NOMO-1 treated with DMSO at 0.1 percent for 48 hours (cell line): ENCODE measurements at regions not wholly inside any gene's neighbourhood (a gene's known extent, or its start where the extent isn't known, plus 50 kb on each side); places are given as distances from the start of the nearest gene placed in this dataset.

ENCODE experiments used
- DNase-seq: peaks from one replicate; lab custom pipeline; 2025; ENCODE audit not compliant: unreplicated experiment; lab: John Stamatoyannopoulos, UW

DNA sequence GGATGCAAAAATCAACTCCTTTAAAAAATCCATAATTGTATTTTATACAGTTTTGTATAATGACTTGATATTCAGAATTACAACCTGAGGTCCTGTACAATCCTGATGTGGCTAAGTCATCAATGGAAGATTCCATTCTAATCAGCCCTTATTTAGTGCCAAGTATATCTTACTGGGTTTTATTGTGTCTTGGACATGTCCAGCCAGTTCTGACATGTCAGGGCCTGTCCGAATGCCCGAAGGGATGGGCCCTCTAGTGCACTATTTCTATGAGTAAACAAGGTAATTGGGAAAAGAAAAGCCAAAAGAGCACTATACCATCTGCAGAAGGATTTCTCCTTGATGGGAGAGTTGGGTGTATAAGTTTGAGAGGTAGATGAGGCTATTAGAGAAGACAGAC, 412.9 kb downstream of the METTL15 start:
- DNase-seq = no peak

DNA sequence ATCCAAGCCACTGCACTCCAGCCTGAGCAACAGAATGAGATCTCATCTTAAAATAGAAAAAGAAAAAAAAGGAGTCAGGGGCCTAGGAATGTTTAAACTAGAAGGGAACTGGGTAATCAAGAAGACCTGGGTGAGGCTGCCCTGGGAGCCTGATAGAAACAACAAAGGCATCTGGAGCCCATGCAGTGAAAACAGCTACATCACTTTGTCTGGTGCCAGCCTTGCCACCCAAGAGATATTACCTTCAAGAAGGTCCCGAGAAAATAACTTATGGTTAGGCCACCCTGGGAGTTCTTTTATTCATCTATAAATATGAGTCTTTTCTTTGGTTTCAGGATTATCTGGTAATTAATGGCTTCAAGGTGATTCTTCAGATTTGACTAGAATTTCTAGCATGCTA, 412.1 kb downstream of the METTL15 start:
- DNase-seq = no peak

DNA sequence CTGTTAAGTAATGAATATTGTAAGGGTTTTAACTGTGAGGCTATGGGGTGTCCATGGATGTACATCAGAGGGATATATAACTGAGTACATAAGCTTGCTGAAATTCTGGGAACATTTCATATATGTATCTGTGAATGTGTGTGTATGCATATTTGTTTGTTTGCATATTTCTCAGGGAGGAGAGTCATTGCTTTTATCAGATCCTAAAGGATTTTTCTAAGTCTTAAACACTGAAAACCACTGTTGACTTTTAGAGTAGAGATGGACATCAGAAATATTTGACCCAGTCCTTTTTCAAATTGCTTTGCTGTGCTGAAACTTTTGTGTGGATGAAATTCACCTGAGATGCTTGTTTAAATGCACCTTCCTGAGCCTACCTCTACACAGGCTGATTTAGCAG, 410.6 kb downstream of the METTL15 start:
- DNase-seq = no peak

DNA sequence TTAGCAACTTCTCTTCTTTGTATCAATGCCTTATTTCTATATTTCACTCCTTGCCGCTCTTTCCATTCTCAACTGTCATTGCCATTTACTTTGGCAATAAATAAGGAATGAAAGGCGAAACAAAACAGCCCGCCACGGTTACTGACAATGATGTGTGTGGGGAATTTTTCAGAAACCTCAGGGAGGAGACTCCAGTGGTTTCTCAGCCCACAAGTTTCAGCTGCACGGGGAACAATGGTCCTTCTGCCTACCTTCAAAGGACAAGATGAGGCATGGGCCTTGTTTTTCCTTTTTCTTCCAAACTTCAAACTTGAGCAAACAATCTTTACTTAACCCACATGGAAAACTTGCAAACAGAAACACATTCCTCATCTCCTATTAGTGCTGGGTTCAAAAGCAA, 409.4 kb downstream of the METTL15 start:
- DNase-seq = no peak

DNA sequence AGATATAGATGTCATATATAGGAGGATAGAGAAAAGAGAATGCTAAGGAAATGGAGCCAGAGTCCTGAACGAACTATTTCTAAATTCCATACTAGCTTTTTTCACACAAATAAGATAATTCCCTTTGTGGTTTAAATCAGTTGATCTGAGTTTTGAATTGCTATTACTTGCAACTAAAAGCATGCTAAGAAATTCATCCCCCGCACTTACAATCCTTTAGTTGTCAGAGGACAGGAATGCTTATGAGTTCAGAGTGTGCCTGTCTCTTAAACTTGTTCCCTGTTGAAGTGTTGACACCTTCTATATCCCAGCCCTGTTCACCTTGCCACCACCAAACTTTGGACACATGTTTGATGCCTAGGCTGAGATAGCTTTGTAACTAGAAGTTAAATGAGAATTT, 406.2 kb downstream of the METTL15 start:
- no peak for DNase-seq

DNA sequence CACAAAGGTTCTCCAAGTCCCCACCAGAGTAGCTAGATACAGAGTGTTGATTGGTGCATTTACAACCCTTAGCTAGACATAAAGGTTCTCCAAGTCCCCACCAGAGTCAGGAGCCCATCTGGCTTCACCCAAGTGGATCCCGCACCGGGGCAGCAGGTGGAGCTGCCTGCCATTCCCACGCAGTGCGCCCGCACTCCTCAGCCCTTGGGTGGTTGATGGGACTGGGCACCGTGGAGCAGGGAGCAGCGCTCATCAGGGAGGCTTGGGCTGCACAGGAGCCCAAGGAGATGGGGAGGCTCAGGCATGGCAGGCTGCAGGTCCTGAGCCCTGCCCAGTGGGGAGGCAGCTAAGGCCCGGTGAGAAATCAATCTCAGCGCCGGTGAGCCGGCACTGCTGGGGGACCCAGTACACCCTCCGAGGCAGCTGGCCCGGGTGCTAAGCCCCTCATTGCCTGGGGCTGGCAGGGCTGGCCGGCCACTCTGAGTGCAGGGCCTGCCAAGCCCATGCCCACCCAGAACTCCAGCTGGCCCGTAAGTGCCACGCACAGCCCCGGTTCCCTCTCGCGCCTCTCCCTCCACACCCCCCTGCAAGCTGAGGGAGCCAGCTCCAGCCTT, 404.1 kb downstream of the METTL15 start:
- DNase-seq = no peak

DNA sequence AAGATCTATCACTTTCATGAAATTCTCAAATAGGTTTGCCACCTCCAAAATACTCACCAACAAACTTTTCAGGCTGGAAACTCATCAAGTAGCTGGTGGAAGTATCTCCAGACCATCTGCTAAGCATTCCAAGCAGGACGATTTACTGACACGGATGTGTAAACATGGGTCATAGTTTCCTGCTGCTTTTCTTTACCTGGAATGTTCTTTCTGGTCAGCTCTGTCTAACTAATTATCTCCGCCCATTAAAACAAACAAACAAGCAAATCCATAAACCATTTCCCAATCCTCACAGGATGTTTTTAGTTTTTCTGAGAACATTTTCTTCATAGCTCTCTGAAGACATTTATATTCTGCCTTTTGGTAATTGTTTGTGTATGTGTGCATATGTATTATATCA, 397.0 kb downstream of the METTL15 start:
- no peak for DNase-seq

DNA sequence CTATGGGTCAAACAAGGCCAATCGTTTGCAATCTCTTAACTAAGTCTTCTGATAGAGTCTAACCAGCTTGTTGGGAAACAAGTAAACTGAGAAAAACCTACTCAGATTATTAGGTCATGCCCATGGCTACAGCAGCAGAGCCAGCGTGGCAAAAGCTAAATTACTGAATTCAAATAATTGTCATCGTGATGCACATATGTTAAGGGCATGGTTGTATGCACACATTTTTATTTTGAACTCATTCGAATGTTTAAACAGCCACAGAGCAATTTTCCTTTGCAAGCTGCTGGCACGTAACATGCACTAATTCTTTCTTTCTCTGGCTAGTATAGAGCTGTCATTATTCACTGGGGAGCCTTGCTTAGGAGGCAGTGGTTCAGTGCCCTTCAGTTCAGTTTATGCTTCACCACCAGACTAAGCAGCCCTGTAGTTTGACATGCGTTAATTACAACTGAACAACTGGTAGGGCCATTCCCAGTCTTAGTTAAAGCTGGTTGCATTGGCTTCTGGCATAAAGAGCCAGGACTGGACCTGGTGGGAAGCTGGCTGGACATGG, 396.4 kb downstream of the METTL15 start:
- DNase-seq = no peak

DNA sequence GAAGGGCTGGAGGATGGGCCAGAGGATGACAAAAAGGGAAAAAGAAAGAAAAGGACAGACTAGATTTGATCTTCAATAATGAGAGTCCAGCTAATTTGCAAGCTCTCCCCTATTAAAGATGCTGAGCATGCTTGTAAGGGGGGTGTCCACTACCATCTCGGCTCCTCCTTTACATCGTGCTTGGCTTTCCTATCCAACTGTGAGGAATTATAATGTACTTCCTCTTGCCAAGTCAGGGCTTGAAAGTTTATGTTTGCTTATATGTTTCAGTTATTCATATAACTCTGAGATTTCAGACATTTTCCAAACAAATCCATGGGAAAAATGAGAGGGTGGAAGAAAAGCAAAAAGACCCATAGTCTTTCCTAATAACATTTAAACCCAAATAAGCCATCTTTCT, 387.1 kb downstream of the METTL15 start:
- DNase-seq = no peak

DNA sequence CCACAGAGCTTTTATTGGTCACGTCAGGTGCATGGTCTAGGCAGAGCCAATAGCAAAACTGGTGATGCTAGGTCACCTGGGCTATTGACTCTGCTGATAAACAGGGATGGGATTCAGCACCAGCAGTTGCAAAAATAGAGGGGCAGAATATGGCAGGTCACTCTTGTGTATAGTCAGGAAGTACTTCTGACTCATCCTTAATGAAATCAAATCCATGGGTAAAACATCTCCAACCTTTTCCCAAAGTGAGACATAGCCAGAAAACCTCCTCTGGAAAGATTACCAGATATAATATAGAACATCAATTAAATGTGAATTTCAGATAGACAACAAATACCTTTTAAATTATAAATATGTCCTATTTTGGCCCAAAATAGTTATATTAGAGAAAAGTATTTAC, 383.2 kb downstream of the METTL15 start:
- DNase-seq = no peak

DNA sequence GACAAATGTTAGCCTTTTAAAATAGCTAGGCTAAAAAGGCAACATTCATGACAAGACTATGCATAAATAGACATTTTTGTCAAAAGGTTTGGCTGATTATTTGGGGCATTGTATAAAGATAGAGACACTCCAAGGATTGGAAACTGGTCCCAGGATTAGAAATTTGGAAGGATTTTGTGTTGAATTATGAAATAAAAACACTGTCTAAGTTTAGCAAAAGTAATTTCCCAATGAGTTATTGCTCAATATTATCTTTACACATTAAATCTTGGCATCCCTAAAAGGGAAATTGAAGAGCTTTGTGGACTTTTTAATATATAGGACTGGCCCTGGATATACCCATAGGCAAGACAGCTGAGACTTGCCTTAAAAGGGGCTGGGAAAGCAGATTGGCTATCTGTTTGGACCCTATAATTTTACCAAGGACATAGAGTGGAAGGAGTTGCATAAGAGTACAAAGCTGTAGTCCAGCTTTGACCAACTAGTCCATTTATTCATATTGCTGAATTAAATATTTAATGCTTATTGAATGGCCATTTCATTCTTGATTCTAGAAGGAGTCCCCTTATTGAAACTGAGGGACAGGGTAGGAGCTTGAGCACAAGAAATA, 382.7 kb downstream of the METTL15 start:
- DNase-seq = no peak

DNA sequence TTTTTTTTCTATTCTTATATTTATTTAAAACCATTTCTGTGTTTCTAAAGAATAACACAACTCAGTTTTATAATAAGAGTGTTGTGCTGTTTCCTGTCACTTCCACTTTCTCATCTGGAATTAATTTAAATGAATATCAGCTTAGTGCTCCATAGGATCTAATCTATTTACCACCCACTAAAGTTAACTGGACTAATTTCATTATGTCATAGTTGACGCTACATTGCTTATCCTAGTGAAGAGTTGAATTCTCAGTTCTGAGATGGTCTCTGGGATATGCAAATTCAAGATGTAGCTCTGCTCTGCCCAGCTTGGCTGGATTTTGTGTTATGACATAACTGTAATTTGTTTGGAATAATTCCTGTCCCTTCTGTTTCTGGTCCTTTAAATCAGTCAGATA, 380.1 kb downstream of the METTL15 start:
- DNase-seq = no peak

DNA sequence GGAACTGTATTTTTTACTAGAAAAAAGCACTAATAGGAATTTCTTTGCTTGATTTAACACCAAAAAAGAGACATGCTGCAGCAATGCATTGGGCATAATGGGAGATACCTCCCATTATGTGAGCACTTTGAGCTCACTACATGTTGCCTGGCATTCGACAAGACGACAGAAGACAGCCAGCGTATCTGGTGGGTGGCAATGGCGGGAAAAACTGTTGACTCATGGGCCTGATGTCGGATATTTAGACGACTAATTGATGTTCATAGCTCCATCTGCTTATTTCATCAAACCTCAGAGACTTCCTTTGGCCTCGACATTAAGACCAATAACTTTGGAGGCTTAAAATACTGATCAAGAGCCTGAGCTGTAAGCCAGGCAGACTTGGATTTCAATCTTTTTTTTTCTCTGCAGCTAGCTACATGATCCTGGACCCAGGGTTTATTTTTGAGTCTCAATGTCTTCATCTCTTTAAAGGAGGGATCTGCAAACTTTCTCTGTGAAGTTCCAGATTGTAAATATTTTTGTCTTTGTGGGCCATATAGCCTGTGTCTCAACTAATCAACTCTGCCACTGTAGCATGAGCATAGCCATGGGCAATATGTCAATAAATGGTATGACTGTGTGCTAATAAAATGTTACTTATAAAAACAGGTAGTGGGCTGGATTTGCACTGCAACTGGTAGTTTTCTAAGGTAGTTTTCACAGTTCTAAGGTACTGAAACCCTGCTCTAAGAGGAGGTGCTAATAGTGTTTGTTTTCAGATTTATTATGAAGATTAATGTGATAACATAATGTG, 375.1 kb downstream of the METTL15 start:
- DNase-seq = no peak

DNA sequence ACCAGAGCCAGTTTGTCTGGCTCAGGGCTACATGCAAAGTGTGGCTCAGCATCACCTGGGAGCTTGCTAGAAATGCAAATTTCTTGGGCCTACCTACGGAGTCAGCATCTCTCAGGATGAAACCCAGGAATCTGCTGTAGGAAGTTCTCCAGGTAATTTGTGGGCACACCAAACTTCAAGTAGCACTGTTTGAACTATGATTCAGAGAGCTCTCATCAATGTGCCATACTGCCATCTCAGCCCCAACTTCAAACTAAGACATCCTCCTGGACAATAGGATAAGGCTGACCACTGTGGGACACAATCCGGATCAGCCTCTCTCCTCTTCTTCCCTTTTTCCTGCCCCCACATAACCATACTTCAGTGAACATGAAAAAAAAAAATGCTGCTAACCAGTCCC, 374.5 kb downstream of the METTL15 start:
- no peak for DNase-seq

DNA sequence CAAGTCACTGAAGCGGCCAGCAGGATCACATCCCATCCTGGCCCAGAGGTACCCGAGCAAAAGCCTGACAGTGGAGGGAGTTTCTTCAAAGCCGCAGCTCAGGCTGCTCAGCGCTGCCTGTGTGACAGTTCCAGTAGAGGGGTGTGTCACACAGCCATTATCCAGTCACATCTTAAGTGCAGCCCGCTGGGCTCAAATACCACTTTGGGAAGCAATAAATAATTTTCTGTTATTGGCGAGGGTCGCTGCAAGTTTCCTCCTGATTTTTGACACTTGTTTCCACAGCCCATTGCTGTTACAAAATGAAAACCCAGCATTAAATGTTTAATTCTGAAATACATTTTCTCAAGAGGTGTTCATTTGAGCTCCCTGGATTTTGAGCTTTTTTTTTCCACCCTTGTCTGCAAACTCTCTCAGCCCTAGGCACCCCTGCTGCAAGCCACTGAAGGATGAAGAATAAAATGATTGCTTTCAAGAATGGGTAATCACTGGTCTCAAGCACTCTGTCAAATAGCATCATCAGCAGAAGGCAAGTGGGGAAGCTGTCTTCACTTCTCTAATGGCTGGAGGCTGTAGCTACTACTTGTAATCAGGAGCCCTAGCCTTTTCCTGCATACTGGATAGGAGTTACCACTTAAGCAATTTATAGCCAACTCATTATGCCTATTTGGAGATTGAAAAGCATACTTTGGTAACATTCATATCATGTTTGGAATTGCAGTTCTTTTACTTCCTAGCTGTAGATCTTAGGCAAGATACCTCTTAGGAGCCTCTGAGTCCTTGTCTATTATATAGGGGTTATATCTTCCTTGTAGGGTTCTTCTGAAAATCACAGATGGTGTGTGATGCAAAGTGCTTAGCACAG, 373.7 kb downstream of the METTL15 start:
- no peak for DNase-seq

DNA sequence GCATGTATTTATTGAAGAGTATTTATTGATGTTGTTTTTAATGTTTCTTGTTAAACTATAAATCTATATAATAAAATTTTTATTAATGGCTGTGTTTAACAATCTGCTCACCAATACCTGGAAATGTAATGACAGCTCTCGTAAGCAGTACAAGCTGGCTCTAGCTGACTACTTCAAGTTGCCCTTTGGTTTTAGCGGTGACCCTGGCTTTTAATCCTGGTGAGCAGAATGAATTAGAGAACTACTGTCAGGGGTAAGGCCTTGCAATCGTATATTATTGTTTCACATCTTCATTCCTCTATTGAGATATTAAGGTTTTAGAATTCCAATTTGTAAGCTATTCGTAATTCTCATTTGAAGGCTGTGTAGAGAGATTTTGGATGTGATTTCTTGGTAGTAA, 372.2 kb downstream of the METTL15 start:
- no peak for DNase-seq

DNA sequence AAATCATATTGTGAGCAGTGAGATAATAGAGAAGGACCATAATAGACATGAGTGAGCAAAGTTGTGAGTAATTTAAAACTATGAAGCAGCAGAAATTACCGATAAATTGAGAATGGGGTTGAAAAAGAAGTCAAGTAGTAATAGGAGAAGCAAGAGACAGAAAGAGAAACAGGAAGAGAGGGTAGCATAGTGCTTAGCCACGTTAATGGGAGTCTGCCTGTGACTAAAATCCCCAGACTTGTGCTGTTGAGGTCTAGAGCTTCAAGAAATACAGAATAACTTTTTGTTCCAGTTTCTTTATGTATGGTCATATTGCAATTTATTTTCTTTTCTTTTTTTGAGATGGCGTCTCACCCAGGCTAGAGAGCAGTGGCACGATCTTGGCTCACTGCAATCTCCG, 368.7 kb downstream of the METTL15 start:
- DNase-seq = no peak

DNA sequence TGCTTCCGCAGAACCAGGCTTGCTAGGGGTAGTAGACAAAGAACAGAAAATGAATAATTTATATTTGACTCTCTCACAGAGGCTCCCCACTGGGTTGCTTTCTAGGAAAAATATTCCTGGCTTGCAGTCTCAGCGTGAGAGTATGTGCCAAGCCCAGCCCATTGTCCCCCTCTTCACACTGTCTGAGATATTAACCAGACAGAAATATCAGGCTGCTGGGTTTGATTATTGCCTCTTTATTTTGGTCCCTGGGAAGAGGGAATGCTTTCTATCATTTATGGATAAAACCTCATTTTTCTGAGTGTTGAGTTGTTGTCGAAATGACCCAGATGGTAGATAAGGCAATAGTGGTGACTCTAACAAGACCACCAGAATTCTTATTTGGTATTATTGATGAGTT, 367.9 kb downstream of the METTL15 start:
- DNase-seq = no peak

DNA sequence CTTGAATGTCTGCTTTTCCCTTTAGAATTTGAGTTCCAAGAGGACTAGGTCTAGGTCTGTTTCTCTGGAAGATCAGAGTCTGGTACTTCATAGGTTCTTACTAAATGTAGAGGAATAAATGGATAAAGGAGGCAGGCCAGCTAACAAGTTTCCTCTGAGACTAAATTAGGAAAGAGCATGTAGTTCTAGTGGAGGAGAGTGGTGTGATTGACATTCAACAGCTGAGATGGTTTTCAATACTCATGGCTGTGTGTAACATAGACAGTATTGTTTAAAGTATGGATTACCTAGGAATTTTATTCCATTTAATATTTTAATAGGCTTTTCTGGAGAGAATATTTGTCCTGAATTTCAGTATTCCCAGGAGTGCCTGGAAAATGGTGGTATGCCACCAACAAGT, 364.7 kb downstream of the METTL15 start:
- no peak for DNase-seq

DNA sequence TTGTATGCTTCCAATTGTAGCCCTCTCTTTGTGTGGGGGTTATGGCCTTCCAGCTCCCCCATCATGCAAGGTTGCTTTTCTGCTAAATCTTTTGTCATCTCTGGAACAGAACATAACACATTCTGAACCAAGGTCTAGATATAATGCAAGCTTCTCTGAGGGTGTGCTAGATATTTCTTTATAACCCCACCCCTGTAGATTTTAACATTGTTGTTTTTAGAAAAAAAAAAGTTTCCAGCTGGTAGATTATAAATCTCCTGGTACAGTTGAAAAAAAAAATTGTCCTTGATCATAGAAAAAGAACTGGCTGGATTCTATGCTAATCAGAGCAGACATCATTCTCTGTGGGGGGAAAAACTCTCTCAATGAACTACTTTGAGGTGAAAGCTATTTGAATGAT, 363.3 kb downstream of the METTL15 start:
- no peak for DNase-seq

DNA sequence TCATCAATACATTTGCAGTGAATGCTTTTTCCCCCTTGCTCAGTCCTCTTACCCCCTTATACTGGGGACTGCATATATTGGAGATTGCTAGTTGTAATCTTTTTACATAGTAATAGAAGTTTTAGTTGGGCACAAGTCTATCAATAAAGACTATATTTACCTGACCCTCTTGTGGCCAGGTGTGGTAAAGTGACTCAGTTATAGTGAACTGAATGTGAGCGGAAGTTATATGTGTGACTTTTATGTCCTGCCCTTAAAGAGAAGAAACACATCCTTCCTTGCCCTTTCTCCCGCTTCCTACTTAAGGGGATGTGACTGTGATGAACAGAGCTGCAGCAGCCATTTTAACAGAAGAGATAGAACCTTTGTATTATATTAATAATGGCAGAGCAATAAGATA, 362.0 kb downstream of the METTL15 start:
- no peak for DNase-seq
